A549 (cell line): ENCODE measurements at regions not wholly inside any gene's neighbourhood (a gene's known extent, or its start where the extent isn't known, plus 50 kb on each side); places are given as distances from the start of the nearest gene placed in this dataset.

Experiments
- CTCF ChIP-seq: fragments of >200 bp; sonication (Bioruptor Twin); formaldehyde crosslinking; IDR thresholded peaks from 3 replicates; pipeline ENCODE4 v1.5.1; 2016
- REST ChIP-seq: fragments of 200-600 bp; sonication (generic); IDR thresholded peaks from 2 replicates; pipeline ENCODE4 v1.6.1; 2016; ENCODE audit warnings: antibody characterized with exemption, mild to moderate bottlenecking, moderate library complexity

- TF ChIP-seq REST (no peak), CTCF (no peak)
Measured at GRCh38 chr7:13288516-13288915, 601.1 kb downstream of the ARL4A start.
